MCF 10A (cell line): ENCODE measurements at regions not wholly inside any gene's neighbourhood (a gene's known extent, or its start where the extent isn't known, plus 50 kb on each side); places are given as distances from the start of the nearest gene placed in this dataset.

ENCODE experiments used
- BruUV-seq: library from RNA; stranded (reverse); fragments of 400-500 nt; replicated peaks from 2 replicates; lab custom pipeline; 2021; lab: Mats Ljungman, UMichigan
- CTCF ChIA-PET: fragments of 300-600 bp; sonication (Branson Sonifier 250); formaldehyde crosslinking; extraction: SDS; loops from one replicate; lab custom pipeline; 2021; ENCODE audit warnings: antibody characterized with exemption, inconsistent platforms; lab: Yijun Ruan, JAX
- POLR2A ChIA-PET: fragments of 300-600, 350-650 bp; sonication (Branson Sonifier 250); formaldehyde crosslinking; extraction: SDS; loops from one replicate; lab custom pipeline; 2020; ENCODE audit warnings: antibody characterized with exemption, inconsistent platforms; lab: Yijun Ruan, JAX
- DNase-seq: peaks from one replicate; pipeline ENCODE4 v3.0.0-alpha.2; 2018; ENCODE audit not compliant: unreplicated experiment
- H3K27ac Mint-ChIP-seq: one replicate; pipeline ENCODE4 v1.8.0; 2022; ENCODE audit warnings: mild to moderate bottlenecking, low read depth, mixed read lengths; ENCODE audit not compliant: unreplicated experiment
- H3K27me3 Mint-ChIP-seq: one replicate; pipeline ENCODE4 v1.8.0; 2022; ENCODE audit warnings: mixed read lengths; ENCODE audit not compliant: insufficient read depth, unreplicated experiment
- H3K36me3 Mint-ChIP-seq: one replicate; pipeline ENCODE4 v1.8.0; 2022; ENCODE audit warnings: mild to moderate bottlenecking, moderate library complexity, mixed read lengths; ENCODE audit not compliant: insufficient read depth, unreplicated experiment
- H3K4me1 Mint-ChIP-seq: one replicate; pipeline ENCODE4 v1.8.0; 2022; ENCODE audit warnings: mixed read lengths; ENCODE audit not compliant: insufficient read depth, unreplicated experiment
- H3K4me3 Mint-ChIP-seq: one replicate; pipeline ENCODE4 v1.8.0; 2022; ENCODE audit warnings: mild to moderate bottlenecking, moderate library complexity, mixed read lengths; ENCODE audit not compliant: unreplicated experiment
- H3K9me3 Mint-ChIP-seq: one replicate; pipeline ENCODE4 v1.8.0; 2022; ENCODE audit warnings: mixed read lengths; ENCODE audit not compliant: unreplicated experiment
- intact Hi-C: fragments of 100-400 bp; cut with micrococcal nuclease; formaldehyde crosslinking; loops from 2 replicates; pipeline ENCODE4 v1.14.1; 2022
- TF ChIP-seq, protein P1 (sequence below): fragments of 200-600 bp; IDR thresholded peaks from one replicate; pipeline ENCODE4 v1.8.0; 2022; ENCODE audit warnings: antibody characterized with exemption, mild to moderate bottlenecking; ENCODE audit not compliant: unreplicated experiment

DNA sequence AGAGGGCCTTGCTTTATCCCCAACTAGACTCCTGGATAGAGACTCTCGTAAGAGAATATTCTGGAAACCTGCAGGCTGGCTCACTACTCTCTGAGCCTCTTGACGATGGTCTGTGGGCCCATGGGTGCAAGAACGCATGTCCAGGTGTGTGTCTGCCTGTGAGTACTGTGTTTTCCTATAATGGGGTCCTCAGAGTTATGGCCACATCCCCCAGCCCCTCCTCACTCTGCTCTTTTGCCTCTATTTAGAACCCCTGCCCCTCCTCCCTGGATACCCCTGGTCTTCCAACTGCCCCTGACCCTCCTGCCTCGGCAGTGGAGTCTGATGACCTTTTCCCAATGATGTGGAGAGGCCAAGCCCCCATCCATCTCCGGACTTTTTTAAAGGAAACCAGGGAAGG is 148.1 kb downstream of the ZFP36L2 start:
- intact Hi-C loops = loop anchor here (10.0 kb wide), 1 partner anchor 104 kb away; no protein-coding TSS in a partner anchor
- H3K4me3 Mint-ChIP-seq = no peak overlapping the region
- H3K36me3 Mint-ChIP-seq = peaks cover 16% of the 10 kb centered on the region
- H3K27me3 Mint-ChIP-seq = no peaks in the 10 kb centered on the region
- no peak for DNase-seq
- peak overlapping the region; percentile 7 for H3K27ac Mint-ChIP-seq
- ChIA-PET POLR2A (interaction anchor here (1.0 to 2.2 kb wide), 4 partner anchors 18 to 145 kb away, joined by 3 to 8 read pairs (median 4); no protein-coding TSS in a partner anchor), CTCF (interaction anchor here (0.6 to 1.5 kb wide), 3 partner anchors 70 to 129 kb away, joined by 3 to 5 read pairs (median 4); no protein-coding TSS in a partner anchor)
- H3K9me3 Mint-ChIP-seq = no peaks in the 10 kb centered on the region
- BruUV-seq = no TSS peak
- peaks cover 61% of the 10 kb centered on the region for H3K4me1 Mint-ChIP-seq
- TF ChIP-seq, protein P1, sequence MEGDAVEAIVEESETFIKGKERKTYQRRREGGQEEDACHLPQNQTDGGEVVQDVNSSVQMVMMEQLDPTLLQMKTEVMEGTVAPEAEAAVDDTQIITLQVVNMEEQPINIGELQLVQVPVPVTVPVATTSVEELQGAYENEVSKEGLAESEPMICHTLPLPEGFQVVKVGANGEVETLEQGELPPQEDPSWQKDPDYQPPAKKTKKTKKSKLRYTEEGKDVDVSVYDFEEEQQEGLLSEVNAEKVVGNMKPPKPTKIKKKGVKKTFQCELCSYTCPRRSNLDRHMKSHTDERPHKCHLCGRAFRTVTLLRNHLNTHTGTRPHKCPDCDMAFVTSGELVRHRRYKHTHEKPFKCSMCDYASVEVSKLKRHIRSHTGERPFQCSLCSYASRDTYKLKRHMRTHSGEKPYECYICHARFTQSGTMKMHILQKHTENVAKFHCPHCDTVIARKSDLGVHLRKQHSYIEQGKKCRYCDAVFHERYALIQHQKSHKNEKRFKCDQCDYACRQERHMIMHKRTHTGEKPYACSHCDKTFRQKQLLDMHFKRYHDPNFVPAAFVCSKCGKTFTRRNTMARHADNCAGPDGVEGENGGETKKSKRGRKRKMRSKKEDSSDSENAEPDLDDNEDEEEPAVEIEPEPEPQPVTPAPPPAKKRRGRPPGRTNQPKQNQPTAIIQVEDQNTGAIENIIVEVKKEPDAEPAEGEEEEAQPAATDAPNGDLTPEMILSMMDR = no peak

DNA sequence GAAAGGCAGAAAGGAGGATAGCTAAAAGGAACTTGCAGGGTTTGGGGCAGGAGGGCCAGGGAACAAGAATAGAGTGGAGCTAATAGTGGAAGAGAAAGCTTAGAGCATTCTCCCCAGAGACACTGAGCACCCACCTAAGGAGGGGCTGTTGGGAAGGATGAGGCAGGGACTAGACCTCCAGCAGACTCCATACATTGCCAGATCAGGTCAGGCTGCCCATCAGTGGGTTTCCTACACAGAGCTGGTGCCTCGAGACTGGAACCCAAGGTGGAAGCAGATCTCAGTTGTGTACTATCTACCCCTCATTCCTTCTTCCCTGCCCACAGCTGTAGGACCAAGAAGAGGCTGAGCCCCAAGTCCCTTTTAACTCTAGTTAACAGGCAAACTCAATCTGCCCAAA is 148.5 kb downstream of the ZFP36L2 start:
- ChIA-PET POLR2A (interaction anchor here (0.8 to 2.2 kb wide), 8 partner anchors 18 to 151 kb away, joined by 3 to 8 read pairs (median 3); no protein-coding TSS in a partner anchor), CTCF (interaction anchor here (0.6 to 1.5 kb wide), 6 partner anchors 53 to 149 kb away, joined by 3 to 7 read pairs (median 4); no protein-coding TSS in a partner anchor)
- TF ChIP-seq, protein P1 = no peak
- intact Hi-C loops = loop anchor here (10.0 kb wide), 1 partner anchor 103 kb away; no protein-coding TSS in a partner anchor
- no peak for DNase-seq
- no TSS peak for BruUV-seq
- no peaks in the 10 kb centered on the region for H3K9me3 Mint-ChIP-seq
- H3K27ac Mint-ChIP-seq = peak overlapping the region; percentile 7
- H3K4me3 Mint-ChIP-seq = no peak overlapping the region
- peaks cover 58% of the 10 kb centered on the region for H3K4me1 Mint-ChIP-seq
- no peaks in the 10 kb centered on the region for H3K27me3 Mint-ChIP-seq
- H3K36me3 Mint-ChIP-seq = peaks cover 16% of the 10 kb centered on the region

DNA sequence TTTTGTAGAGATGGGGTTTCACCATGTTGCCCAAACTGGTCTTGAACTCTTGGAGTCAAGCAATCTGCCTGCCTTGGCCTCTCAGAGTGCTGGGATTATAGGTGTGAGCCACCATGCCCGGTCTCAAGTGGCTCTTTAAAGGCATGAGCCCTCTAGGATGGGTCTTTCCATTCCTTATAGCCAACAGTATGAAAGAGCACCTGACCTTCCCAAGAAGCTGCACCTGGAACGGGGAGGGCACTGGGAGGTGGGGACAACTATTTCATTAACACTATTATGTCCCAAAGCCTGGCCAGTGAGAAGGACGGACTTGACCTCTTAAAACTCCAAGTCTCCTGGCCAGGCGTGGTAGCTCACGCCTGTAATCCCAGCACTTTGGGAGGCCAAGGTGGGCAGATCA is 149.7 kb downstream of the ZFP36L2 start:
- peaks cover 16% of the 10 kb centered on the region for H3K36me3 Mint-ChIP-seq
- ChIA-PET CTCF (interaction anchor here (0.5 to 1.5 kb wide), 4 partner anchors 41 to 131 kb away, joined by 3 to 7 read pairs (median 4); no protein-coding TSS in a partner anchor), POLR2A (interaction anchor here (0.6 to 1.8 kb wide), 5 partner anchors 10 to 54 kb away, joined by 3 to 4 read pairs (median 3); no protein-coding TSS in a partner anchor)
- no TSS peak for BruUV-seq
- peaks cover 54% of the 10 kb centered on the region for H3K4me1 Mint-ChIP-seq
- peak overlapping the region; percentile 89 for H3K27ac Mint-ChIP-seq
- DNase-seq = no peak
- no peaks in the 10 kb centered on the region for H3K27me3 Mint-ChIP-seq
- no peaks in the 10 kb centered on the region for H3K9me3 Mint-ChIP-seq
- peak overlapping the region; percentile 43 for H3K4me3 Mint-ChIP-seq
- intact Hi-C loops = loop anchor here (10.0 kb wide), 1 partner anchor 102 kb away; no protein-coding TSS in a partner anchor
- TF ChIP-seq, protein P1 = no peak

DNA sequence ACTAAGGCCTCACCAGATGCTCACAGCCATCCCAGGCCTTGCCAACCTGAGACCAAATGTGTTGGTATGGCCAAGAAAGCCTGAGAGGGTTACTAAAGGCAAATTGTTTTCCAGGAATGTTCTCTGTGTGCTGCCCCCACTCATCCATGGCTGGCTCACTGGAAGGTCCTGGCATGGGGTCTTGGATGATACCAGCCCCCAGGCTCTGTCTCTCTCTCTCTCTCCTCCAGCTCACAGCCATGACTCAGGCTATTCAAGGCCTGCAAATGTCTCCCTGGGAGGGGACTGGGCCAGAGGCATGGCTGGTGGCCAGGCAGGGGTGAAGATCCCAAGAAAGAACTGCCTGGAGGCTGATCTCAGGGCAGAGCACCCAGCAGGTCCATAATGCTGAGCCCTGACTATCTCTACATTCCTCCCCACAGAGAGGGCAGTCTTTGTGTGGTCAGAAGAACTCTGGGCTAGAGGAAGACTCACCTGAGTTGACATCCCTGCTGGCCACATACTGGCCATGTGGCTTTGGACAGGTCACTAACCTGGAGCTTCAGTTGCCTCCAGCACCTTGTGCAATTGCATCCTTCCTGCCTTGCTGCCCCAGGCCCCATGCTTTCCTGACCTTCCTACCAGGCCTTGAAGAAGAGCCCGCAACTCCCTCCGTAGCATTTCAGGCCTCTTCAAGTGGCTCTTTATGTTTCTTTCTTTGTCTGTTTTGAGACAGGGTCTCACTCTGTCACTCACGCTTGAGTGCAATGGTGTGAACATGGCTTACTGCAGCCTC is 150.4 kb downstream of the ZFP36L2 start:
- TF ChIP-seq, protein P1 = no peak
- Mint-ChIP-seq H3K4me3 (peak overlapping the region; percentile 76), H3K36me3 (peaks cover 16% of the 10 kb centered on the region), H3K27ac (peak overlapping the region; percentile 89), H3K9me3 (no peaks in the 10 kb centered on the region), H3K4me1 (peaks cover 55% of the 10 kb centered on the region), H3K27me3 (no peaks in the 10 kb centered on the region)
- DNase-seq = peak; percentile 78
- BruUV-seq = no TSS peak
- intact Hi-C loops = loop anchor here (1.0 to 10.0 kb wide), 4 partner anchors 52 to 101 kb away; no protein-coding TSS in a partner anchor
- POLR2A ChIA-PET = interaction anchor here (0.7 to 3.2 kb wide), 6 partner anchors 11 to 145 kb away, joined by 3 to 32 read pairs (median 5); no protein-coding TSS in a partner anchor
- CTCF ChIA-PET = interaction anchor here (1.0 to 1.8 kb wide), 3 partner anchors 25 to 148 kb away, joined by 3 to 7 read pairs (median 5); no protein-coding TSS in a partner anchor
